Erythroblast (primary cell): ENCODE measurements at regions not wholly inside any gene's neighbourhood (a gene's known extent, or its start where the extent isn't known, plus 50 kb on each side); places are given as distances from the start of the nearest gene placed in this dataset.
"Not testable (repeated sequence)": the region's sequence is repeated elsewhere in the genome, so short reads cannot be mapped to it uniquely, and the experiment has no call there.

Experiments
- DNase-seq, 2 experiments: peaks; one replicate each; lab custom pipeline; 2025; lab: John Stamatoyannopoulos, UW
- GATA1 ChIP-seq: IDR thresholded peaks from 2 replicates; pipeline ENCODE4 v1.6.1; 2011; ENCODE audit warnings: low read depth, mild to moderate bottlenecking, control low read depth, low read length, moderate library complexity
- POLR2A ChIP-seq: IDR thresholded peaks from 2 replicates; pipeline ENCODE4 v1.6.1; 2011; ENCODE audit warnings: mild to moderate bottlenecking, low read length

DNA sequence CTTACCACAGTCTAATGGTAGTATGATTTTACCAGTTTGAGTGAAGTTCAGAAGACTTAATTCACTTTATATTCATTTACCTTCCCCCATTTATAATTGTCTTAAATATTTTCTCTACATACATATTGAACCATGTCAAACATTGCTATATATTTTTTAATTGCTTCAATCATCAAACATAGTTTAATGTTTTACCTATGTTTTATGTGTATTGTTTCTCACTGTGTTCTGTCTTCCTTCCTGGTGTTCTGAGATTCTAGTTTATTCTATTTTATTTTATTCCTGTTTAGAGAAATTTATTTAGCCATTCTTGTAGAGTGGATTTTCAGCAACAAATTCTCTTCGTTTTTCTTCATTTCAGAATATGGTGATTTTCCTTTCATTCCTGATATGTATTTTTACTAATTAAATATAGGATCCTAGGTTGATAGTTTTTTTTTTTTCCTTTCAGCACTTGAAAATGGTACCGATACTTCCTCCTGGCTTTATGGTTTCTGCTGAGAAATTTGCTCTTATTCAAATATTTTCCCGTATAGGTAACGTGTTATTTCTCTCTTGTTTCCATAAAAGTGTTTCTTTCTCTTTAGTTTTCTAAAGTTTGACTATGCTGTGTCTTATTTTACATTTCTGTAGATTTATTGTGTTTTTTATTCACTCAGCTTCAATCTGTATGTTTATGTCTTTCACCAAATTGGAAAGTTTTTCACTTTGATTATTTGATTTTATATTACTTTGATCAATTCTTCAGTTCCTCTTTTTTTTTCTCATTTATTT, 201.8 kb upstream of the AGR3 start:
- TF ChIP-seq GATA1 (no peak), POLR2A (no peak)
- no peak for DNase-seq

- no peak for TF ChIP-seq GATA1
- TF ChIP-seq POLR2A: no peak
- no peak for DNase-seq
These were observed 202.3 kb upstream of the AGR3 start for GRCh38 chr7:17084166-17084475.

- TF ChIP-seq POLR2A (no peak), GATA1 (no peak)
- no peak for DNase-seq
These were observed 203.4 kb upstream of the AGR3 start for GRCh38 chr7:17085186-17085585.

DNA sequence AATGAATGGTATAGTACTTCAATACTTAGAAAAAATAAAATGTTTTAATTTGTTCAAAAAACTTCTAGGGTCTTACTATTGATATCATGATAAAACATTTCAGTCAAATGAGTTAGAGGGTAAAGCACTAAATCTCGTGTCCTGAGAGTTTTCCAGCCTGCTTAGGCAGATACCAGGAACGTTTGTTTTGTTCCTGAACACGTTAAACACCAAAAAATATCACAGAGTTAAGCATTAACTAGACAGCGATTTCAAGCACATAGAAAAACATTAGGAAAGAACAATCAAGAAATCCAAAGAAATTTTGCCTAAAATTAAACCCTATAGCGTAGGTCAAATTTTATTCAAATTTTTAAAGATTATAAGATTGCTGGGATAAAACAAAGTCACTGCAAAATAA, 204.6 kb upstream of the AGR3 start:
- TF ChIP-seq GATA1: no peak
- no peak for TF ChIP-seq POLR2A
- no peak for DNase-seq

DNA sequence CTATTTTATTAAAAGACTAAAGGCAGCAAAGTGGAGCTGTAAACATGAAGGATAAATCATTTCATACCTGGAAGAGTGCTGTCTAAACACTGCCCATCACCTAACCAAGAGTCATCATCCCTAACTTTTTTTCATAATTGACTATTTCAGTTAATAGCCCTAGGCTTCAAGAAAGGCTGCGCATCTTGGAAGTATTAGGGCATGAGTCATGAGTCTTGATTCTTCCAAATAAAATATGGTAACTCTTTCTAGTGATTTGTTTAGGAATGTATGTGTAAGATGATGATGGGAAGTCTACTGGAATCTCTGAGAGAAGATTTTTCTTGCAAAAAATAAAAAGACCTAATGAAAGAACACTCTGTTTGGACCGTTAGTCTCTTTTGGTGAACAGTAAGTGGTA, 207.7 kb upstream of the AHR start:
- TF ChIP-seq GATA1: no peak
- no peak for TF ChIP-seq POLR2A
- no peak for DNase-seq

DNA sequence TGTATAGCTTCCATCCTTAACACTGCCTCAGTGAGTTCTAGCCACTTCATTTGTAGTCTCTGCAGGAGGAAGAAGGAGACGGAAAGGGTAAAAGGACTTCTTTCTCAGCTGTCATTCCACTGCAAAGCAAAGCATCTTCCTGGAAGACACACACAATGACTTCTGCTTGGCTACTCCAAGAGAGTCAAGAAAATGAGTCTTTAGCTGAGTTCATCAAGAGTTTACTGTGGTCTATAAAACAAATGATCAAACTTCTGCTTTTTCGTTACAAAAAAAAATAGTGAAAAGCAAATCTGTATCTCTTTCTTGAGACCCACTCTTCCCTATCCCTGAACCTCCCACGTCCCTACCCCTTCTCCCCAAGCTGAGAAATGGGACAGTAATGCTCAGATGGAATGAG, 205.0 kb upstream of the AHR start:
- DNase-seq: no peak
- TF ChIP-seq POLR2A (no peak), GATA1 (no peak)

DNA sequence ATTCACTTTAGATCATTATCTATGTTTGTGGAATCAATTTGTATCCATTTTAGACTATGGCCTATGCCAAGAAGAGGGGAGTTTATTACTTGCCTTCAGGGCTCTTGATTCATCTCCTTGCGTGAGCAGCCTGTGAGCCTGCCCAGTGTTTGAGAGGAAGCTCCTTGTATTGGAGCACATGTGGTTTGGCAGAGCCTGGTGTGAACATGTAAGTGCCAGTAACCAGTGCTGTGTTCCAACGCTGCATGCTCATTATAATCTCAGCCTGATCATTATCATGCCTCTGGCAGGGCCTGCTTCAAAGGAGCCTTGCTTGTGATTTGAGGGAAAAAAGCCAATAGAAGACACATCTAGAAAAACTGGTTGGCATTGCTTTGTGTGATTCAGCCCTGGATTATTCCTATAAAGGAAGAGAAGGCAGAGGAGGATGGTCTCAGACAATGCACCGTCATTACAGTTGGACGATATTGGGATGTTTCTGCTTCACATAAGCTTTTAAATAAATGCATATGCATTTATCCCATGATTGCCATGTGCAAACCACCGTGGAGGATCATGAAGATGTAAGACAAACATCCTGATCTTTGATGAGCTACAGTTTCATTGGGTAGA, 203.4 kb upstream of the AHR start:
- TF ChIP-seq GATA1: no peak
- no peak for TF ChIP-seq POLR2A

GRCh38 chr7:17095931-17096330, 202.5 kb upstream of the AHR start:
- no peak for TF ChIP-seq GATA1
- no peak for TF ChIP-seq POLR2A
- no peak for DNase-seq

More for the DNA sequence above, 203.4 kb upstream of the AHR start:
- DNase-seq: no peak

- TF ChIP-seq POLR2A (no peak), GATA1 (no peak)
- DNase-seq: no peak
These were observed 200.7 kb upstream of the AHR start for GRCh38 chr7:17097668-17098297.

DNA sequence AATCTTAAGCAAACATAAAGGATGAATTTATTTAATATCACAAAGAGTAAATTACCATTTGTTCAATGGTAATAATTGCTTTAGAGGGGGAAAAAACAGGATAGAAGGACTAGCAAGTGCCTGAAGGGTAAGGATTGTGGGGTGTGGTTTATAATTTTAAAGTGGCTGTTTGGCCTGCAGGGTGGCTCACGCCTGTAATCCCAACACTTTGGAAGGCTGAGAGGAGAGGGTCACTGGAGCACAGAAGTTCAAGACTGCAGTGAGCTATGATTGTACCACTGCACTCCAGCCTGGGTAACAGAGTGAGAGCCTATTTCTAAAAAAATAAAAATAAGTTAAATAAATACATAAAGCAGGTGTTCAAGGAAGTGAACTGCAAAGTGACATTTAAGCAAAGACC, 199.9 kb upstream of the AHR start:
- DNase-seq: no peak
- TF ChIP-seq POLR2A (no peak), GATA1 (no peak)

DNA sequence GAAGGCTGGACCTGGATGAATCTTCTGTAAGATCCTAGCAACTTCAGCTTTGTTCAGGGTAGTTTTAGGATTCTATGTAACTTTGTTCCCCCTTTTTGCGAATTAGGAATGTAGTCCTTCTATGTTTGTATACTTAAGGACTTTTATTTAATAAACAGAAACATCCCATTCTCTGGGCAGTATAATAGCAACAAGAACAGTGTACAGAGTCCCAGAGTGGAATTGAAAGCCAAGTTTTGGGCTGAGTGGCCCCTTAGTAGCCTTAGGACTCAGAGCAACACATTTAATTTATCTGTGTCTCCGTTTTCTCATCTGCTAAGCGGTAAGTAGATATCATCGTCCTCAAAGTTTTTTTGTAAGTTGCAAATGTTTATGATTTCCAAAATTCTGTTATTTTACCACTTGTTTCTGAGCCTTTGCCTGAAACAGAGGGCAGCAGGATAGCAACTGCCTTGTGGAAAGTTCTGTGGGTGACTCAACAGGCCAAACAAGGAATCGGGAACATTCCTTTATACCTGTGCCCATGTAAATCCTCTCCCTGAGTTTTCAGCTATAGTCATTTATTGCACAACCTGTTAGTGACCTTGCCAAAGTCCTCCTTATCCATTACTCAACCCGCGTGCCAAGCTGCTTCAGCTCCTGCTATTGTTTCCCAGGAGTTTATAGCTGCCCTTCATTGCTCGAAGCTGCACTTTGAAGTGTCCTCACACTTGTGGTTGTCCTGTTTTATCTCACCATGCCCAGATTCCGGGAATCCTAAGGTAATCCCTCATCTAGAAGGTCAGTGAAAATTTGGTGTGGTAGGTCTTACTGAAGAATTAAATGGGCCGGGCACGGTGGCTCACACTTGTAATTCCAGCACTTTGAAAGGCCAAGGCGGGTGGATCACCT, 199.1 kb upstream of the AHR start:
- DNase-seq: no peak
- TF ChIP-seq GATA1 (no peak), POLR2A (no peak)

GRCh38 chr7:17099974-17100509, 198.4 kb upstream of the AHR start:
- DNase-seq: not testable (repeated sequence)

- no peak for DNase-seq
- TF ChIP-seq POLR2A (no peak), GATA1 (no peak)
These were observed 197.2 kb upstream of the AHR start for GRCh38 chr7:17101207-17101696.
